HG03521 (cell line): ENCODE measurements at regions not wholly inside any gene's neighbourhood (a gene's known extent, or its start where the extent isn't known, plus 50 kb on each side); places are given as distances from the start of the nearest gene placed in this dataset.

ENCODE experiments used
- ATAC-seq: cut with Tn5 transposase; IDR thresholded peaks from one replicate; pipeline ENCODE4 v1.9.1; 2021; ENCODE audit warnings: mild to moderate bottlenecking, moderate library complexity; ENCODE audit not compliant: unreplicated experiment

- no peak for ATAC-seq
Measured at GRCh38 chr5:166493040-166493439, 1798.4 kb upstream of the WWC1 start.

- ATAC-seq: no peak
Measured at GRCh38 chr5:166493612-166494011, 1797.8 kb upstream of the WWC1 start.

- no peak for ATAC-seq
Measured at GRCh38 chr5:166497496-166498104, 1793.8 kb upstream of the WWC1 start.

GRCh38 chr5:166499447-166500240 lies 1791.8 kb upstream of the WWC1 start:
- ATAC-seq: no peak

- no peak for ATAC-seq
Measured at GRCh38 chr5:166503506-166503905, 1787.9 kb upstream of the WWC1 start.

- ATAC-seq: no peak
Measured at GRCh38 chr5:166505067-166505466, 1786.4 kb upstream of the WWC1 start.

- ATAC-seq: no peak
Measured at GRCh38 chr5:166505544-166505943, 1785.9 kb upstream of the WWC1 start.

- ATAC-seq: no peak
Measured at GRCh38 chr5:166507810-166508425, 1783.5 kb upstream of the WWC1 start.

- ATAC-seq: no peak
Measured at GRCh38 chr5:166509085-166509484, 1782.4 kb upstream of the WWC1 start.

GRCh38 chr5:166517976-166518375 lies 1773.5 kb upstream of the WWC1 start:
- no peak for ATAC-seq

GRCh38 chr5:166523206-166523605 lies 1768.2 kb upstream of the WWC1 start:
- ATAC-seq: no peak

GRCh38 chr5:166529200-166529599 lies 1762.2 kb upstream of the WWC1 start:
- no peak for ATAC-seq

GRCh38 chr5:166532456-166533220 lies 1758.8 kb upstream of the WWC1 start:
- no peak for ATAC-seq

GRCh38 chr5:166535641-166536040 lies 1755.8 kb upstream of the WWC1 start:
- no peak for ATAC-seq

- ATAC-seq: no peak
Measured at GRCh38 chr5:166540156-166540555, 1751.3 kb upstream of the WWC1 start.

- ATAC-seq: no peak
Measured at GRCh38 chr5:166551384-166551783, 1740.1 kb upstream of the WWC1 start.

GRCh38 chr5:166553778-166554177 lies 1737.7 kb upstream of the WWC1 start:
- no peak for ATAC-seq

GRCh38 chr5:166561759-166562158 lies 1729.7 kb upstream of the WWC1 start:
- no peak for ATAC-seq

- ATAC-seq: no peak
Measured at GRCh38 chr5:166562246-166562645, 1729.2 kb upstream of the WWC1 start.

GRCh38 chr5:166566725-166567124 lies 1724.7 kb upstream of the WWC1 start:
- no peak for ATAC-seq

GRCh38 chr5:166570865-166571264 lies 1720.6 kb upstream of the WWC1 start:
- no peak for ATAC-seq
